Gastrocnemius medialis (tissue), 4 donors: ENCODE measurements at regions not wholly inside any gene's neighbourhood (a gene's known extent, or its start where the extent isn't known, plus 50 kb on each side); places are given as distances from the start of the nearest gene placed in this dataset.

Source experiments
- CTCF ChIP-seq, 5 experiments: fragments of 450-650 bp in 3 of 5; fragments of 200-600 bp in 2 of 5; sonication (generic) in 2 of 5; IDR thresholded peaks in 4 of 5; conservative IDR thresholded peaks in 1 of 5; 1 replicate in 4 of 5; 2 replicates in 1 of 5; pipeline ENCODE4 v1.5.1; 2016 to 2019; ENCODE audit warnings: antibody characterized with exemption in 5 of 5, mild to moderate bottlenecking in 3 of 5, moderate library complexity in 3 of 5
- POLR2A ChIP-seq, 2 donors: fragments of 450-650 bp; IDR thresholded peaks; one replicate each; pipeline ENCODE4 v1.6.1; 2017; ENCODE audit warnings: antibody characterized with exemption in 2 of 2, mild to moderate bottlenecking in 2 of 2, moderate library complexity in 2 of 2

GRCh38 chrX:110852180-110852579 lies 56.6 kb upstream of the CHRDL1 start:
- TF ChIP-seq CTCF (IDR thresholded peaks at IDR 0.05 in 4 of 5, conservative IDR thresholded peaks at IDR 0.05 in 1 of 5) (no peak), POLR2A (IDR thresholded peaks at IDR 0.05) (no peak)
